ENCODE measurements at regions not wholly inside any gene's neighbourhood (a gene's known extent, or its start where the extent isn't known, plus 50 kb on each side); places are given as distances from the start of the nearest gene placed in this dataset.

- Histone ChIP-seq H3K4me1 (peaks cover 5% of the 10 kb centered on the region; the same call in 1 of the 2 replicates), H3K4me3 (ENCODE audit: low read depth, low read length) (no peak overlapping the region), H3K9me3 (no peaks in the 10 kb centered on the region), H3K36me3 (ENCODE audit: control insufficient read depth, insufficient read depth, low read length) (no peaks in the 10 kb centered on the region), H3K27me3 (replicated peaks; ENCODE audit: control insufficient read depth, insufficient read depth, low read length) (no peaks in the 10 kb centered on the region; the same call in 1 of the 2 replicates)
- TF ChIP-seq, protein P1, sequence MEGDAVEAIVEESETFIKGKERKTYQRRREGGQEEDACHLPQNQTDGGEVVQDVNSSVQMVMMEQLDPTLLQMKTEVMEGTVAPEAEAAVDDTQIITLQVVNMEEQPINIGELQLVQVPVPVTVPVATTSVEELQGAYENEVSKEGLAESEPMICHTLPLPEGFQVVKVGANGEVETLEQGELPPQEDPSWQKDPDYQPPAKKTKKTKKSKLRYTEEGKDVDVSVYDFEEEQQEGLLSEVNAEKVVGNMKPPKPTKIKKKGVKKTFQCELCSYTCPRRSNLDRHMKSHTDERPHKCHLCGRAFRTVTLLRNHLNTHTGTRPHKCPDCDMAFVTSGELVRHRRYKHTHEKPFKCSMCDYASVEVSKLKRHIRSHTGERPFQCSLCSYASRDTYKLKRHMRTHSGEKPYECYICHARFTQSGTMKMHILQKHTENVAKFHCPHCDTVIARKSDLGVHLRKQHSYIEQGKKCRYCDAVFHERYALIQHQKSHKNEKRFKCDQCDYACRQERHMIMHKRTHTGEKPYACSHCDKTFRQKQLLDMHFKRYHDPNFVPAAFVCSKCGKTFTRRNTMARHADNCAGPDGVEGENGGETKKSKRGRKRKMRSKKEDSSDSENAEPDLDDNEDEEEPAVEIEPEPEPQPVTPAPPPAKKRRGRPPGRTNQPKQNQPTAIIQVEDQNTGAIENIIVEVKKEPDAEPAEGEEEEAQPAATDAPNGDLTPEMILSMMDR (IDR thresholded peaks at IDR 0.05; ENCODE audit: insufficient read depth in 1 of 2, low read depth in 1 of 2, low read length in 1 of 2, severe bottlenecking in 1 of 2, unreplicated experiment in 1 of 2) = no peak
- CTCF ChIA-PET = no interaction called here
- no peaks in the 10 kb centered on the region for H3K9me3 Mint-ChIP-seq (ENCODE audit: unreplicated experiment)
- H3K27me3 Mint-ChIP-seq (ENCODE audit: insufficient read depth, unreplicated experiment) = no peaks in the 10 kb centered on the region
- peaks cover 7% of the 10 kb centered on the region for H3K4me1 Mint-ChIP-seq (ENCODE audit: low read depth, unreplicated experiment)
- POLR2A ChIA-PET = no interaction called here
- DNase-seq = no peak
- intact Hi-C loops (cut with micrococcal nuclease; ENCODE audit: unreplicated experiment) = no loop called here
- H3K27ac Mint-ChIP-seq (ENCODE audit: unreplicated experiment) = no peak overlapping the region
- no peaks in the 10 kb centered on the region for H3K36me3 Mint-ChIP-seq (ENCODE audit: insufficient read depth, unreplicated experiment)
- BruUV-seq (replicated peaks) = no TSS peak
- no peak overlapping the region for H3K4me3 Mint-ChIP-seq (ENCODE audit: unreplicated experiment)
Observed at GRCh38 chr17:52647411-52647810, 488.9 kb upstream of the CA10 start.

DNA sequence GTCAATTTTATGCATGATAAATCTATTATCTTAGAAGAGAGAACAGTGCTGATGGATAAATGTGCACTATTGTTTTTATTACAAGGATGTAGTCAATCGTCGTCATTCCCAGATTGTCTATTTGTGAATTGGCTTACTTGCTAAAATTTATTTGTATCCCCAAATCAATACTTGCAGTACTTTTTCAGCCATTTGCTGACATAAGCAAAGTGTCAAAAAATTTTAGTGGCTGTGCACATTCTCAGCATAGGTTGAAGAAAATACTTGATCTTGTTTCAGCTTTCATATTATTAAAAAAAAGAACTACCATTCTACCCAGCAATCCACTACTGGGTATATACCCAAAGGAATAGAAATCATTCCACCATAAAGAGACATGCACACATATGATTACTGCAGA is 477.9 kb upstream of the CA10 start:
- Histone ChIP-seq H3K4me1 (no peaks in the 10 kb centered on the region), H3K36me3 (ENCODE audit: control insufficient read depth, insufficient read depth, low read length) (no peaks in the 10 kb centered on the region), H3K27me3 (replicated peaks; ENCODE audit: control insufficient read depth, insufficient read depth, low read length) (no peaks in the 10 kb centered on the region), H3K9me3 (no peaks in the 10 kb centered on the region), H3K4me3 (ENCODE audit: low read depth, low read length) (no peak overlapping the region)
- TF ChIP-seq, protein P1 (IDR thresholded peaks at IDR 0.05; ENCODE audit: insufficient read depth in 1 of 2, low read depth in 1 of 2, low read length in 1 of 2, severe bottlenecking in 1 of 2, unreplicated experiment in 1 of 2) = no peak
- no peak for DNase-seq
- no TSS peak for BruUV-seq (replicated peaks)
- intact Hi-C loops (cut with micrococcal nuclease; ENCODE audit: unreplicated experiment) = no loop called here
- H3K27me3 Mint-ChIP-seq (ENCODE audit: insufficient read depth, unreplicated experiment) = no peaks in the 10 kb centered on the region
- H3K9me3 Mint-ChIP-seq (ENCODE audit: unreplicated experiment) = peaks cover 10% of the 10 kb centered on the region
- no peak overlapping the region for H3K27ac Mint-ChIP-seq (ENCODE audit: unreplicated experiment)
- H3K4me1 Mint-ChIP-seq (ENCODE audit: low read depth, unreplicated experiment) = no peaks in the 10 kb centered on the region
- no peaks in the 10 kb centered on the region for H3K36me3 Mint-ChIP-seq (ENCODE audit: insufficient read depth, unreplicated experiment)
- CTCF ChIA-PET = no interaction called here
- no peak overlapping the region for H3K4me3 Mint-ChIP-seq (ENCODE audit: unreplicated experiment)
- POLR2A ChIA-PET = no interaction called here

DNA sequence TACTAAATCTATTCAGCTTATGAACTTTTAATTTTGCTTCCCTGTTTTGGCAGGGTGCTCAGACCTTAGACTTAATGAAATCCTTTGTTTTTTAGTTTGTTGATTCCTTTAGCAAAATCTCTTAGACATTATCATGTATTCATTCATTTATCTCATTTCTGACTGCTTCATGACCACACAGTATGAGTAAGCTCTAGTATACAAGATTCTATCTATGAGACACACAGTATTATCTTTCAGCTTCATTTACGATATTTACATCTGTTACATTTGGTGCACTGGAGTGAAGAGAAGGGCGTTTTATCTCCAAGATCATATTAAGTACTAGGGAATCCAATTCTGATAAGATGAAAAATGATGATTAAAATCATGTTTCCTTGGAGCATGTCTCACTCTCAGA is 448.1 kb upstream of the CA10 start:
- Mint-ChIP-seq H3K27me3 (ENCODE audit: insufficient read depth, unreplicated experiment) (peaks cover 3% of the 10 kb centered on the region), H3K27ac (ENCODE audit: unreplicated experiment) (no peak overlapping the region), H3K4me3 (ENCODE audit: unreplicated experiment) (no peak overlapping the region), H3K9me3 (ENCODE audit: unreplicated experiment) (no peaks in the 10 kb centered on the region), H3K4me1 (ENCODE audit: low read depth, unreplicated experiment) (no peaks in the 10 kb centered on the region), H3K36me3 (ENCODE audit: insufficient read depth, unreplicated experiment) (no peaks in the 10 kb centered on the region)
- ChIA-PET POLR2A (no interaction called here), CTCF (no interaction called here)
- Histone ChIP-seq H3K36me3 (ENCODE audit: control insufficient read depth, insufficient read depth, low read length) (no peaks in the 10 kb centered on the region), H3K9me3 (no peaks in the 10 kb centered on the region), H3K4me3 (ENCODE audit: low read depth, low read length) (no peak overlapping the region), H3K27me3 (replicated peaks; ENCODE audit: control insufficient read depth, insufficient read depth, low read length) (no peaks in the 10 kb centered on the region), H3K4me1 (no peaks in the 10 kb centered on the region)
- no peak for DNase-seq
- TF ChIP-seq, protein P1 (IDR thresholded peaks at IDR 0.05; ENCODE audit: insufficient read depth in 1 of 2, low read depth in 1 of 2, low read length in 1 of 2, severe bottlenecking in 1 of 2, unreplicated experiment in 1 of 2) = no peak
- no TSS peak for BruUV-seq (replicated peaks)
- intact Hi-C loops (cut with micrococcal nuclease; ENCODE audit: unreplicated experiment) = no loop called here

All from Caco-2 (cell line).